ENCODE measurements at regions not wholly inside any gene's neighbourhood (a gene's known extent, or its start where the extent isn't known, plus 50 kb on each side); places are given as distances from the start of the nearest gene placed in this dataset.

- Histone ChIP-seq H3K36me3 (ENCODE audit: control insufficient read depth in 1 of 2, insufficient read depth in 2 of 2, low read length in 2 of 2) (no peaks in the 10 kb centered on the region), H4K20me1 (ENCODE audit: insufficient read depth) (no peaks in the 10 kb centered on the region), H3K4me1 (ENCODE audit: control insufficient read depth in 1 of 2, insufficient read depth in 2 of 2, low read length in 2 of 2) (no peaks in the 10 kb centered on the region), H3K4me2 (ENCODE audit: low read length) (no peak overlapping the region), H3K79me2 (ENCODE audit: insufficient read depth, low read length) (no peaks in the 10 kb centered on the region), H3K9ac (ENCODE audit: low read length) (no peak overlapping the region), H3K4me3 (replicated peaks in 1 of 2; ENCODE audit: low read depth in 1 of 2, low read length in 2 of 2) (no peak overlapping the region), H3K9me3 (ENCODE audit: control insufficient read depth in 1 of 2, insufficient read depth in 1 of 2, low read depth in 1 of 2, low read length in 2 of 2) (no peaks in the 10 kb centered on the region), H3K27me3 (ENCODE audit: insufficient read depth, low read length) (no peaks in the 10 kb centered on the region), H3K9me2 (ENCODE audit: insufficient read depth) (no peaks in the 10 kb centered on the region), H2AFZ (ENCODE audit: low read depth, low read length, poor library complexity, severe bottlenecking) (no peak overlapping the region), H3K27ac (ENCODE audit: low read depth, low read length) (no peak overlapping the region)
- ATAC-seq = no peak
- DNase-seq (ENCODE audit: low read depth, low spot score) = no peak
- no TSS peak for BruUV-seq (replicated peaks)
- RAD21 ChIA-PET (ENCODE audit: low non-redundant PET in 1 of 2, low total read pairs in 2 of 2, uncharacterized antibody in 2 of 2, unreplicated experiment in 2 of 2) = no interaction called here
- POLR2A ChIA-PET = no interaction called here
- TF ChIP-seq SRF (IDR thresholded peaks at IDR 0.05; ENCODE audit: low read depth) (no peak), SP1 (IDR thresholded peaks at IDR 0.05; ENCODE audit: low read depth) (no peak), ELF1 (IDR thresholded peaks at IDR 0.05; ENCODE audit: borderline replicate concordance, low read depth) (no peak), ZBTB33 (IDR thresholded peaks at IDR 0.05; ENCODE audit: extremely low read depth, insufficient replicate concordance, low read length) (no peak), SIN3A (IDR thresholded peaks at IDR 0.05; ENCODE audit: low read depth) (no peak), YY1 (IDR thresholded peaks at IDR 0.05; ENCODE audit: extremely low read depth, insufficient replicate concordance, low read depth, low read length) (no peak), CEBPB (IDR thresholded peaks at IDR 0.05; ENCODE audit: low read depth) (no peak), EZH2phosphoT487 (IDR thresholded peaks at IDR 0.05; ENCODE audit: borderline replicate concordance) (no peak), TCF7L2 (IDR thresholded peaks at IDR 0.05; ENCODE audit: borderline replicate concordance, extremely low read depth, insufficient read depth, insufficient read length) (no peak)
- TF ChIP-seq, protein P1, sequence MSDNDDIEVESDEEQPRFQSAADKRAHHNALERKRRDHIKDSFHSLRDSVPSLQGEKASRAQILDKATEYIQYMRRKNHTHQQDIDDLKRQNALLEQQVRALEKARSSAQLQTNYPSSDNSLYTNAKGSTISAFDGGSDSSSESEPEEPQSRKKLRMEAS (IDR thresholded peaks at IDR 0.05) = no peak
- CTCF ChIA-PET = no interaction called here
- intact Hi-C loops (cut with micrococcal nuclease) = no loop called here
Observed at GRCh38 chr1:218741852-218742251, 396.7 kb downstream of the TGFB2 start.
